ENCODE measurements at regions not wholly inside any gene's neighbourhood (a gene's known extent, or its start where the extent isn't known, plus 50 kb on each side); places are given as distances from the start of the nearest gene placed in this dataset.

GRCh38 chr5:135707302-135707701 is 127.2 kb upstream of the SLC25A48 start:
- Histone ChIP-seq H3K4me3 (no peak overlapping the region), H3K27me3 (no peaks in the 10 kb centered on the region), H3K27ac (no peak overlapping the region), H3K4me1 (peaks cover 3% of the 10 kb centered on the region), H3K9ac (ENCODE audit: low read depth in 2 of 2, low read length in 2 of 2) (no peak overlapping the region), H3K36me3 (no peaks in the 10 kb centered on the region), H3K9me3 (no peaks in the 10 kb centered on the region)
- intact Hi-C loops (cut with DNase I): no loop called here
- TF ChIP-seq CTCF (IDR thresholded peaks at IDR 0.05): no peak
- no peak for DNase-seq

GRCh38 chr5:135706893-135707292 is 127.6 kb upstream of the SLC25A48 start:
- intact Hi-C loops (cut with DNase I): no loop called here
- Histone ChIP-seq H3K27ac (no peak overlapping the region), H3K4me3 (no peak overlapping the region), H3K4me1 (peaks cover 3% of the 10 kb centered on the region), H3K36me3 (no peaks in the 10 kb centered on the region), H3K27me3 (no peaks in the 10 kb centered on the region), H3K9me3 (no peaks in the 10 kb centered on the region), H3K9ac (ENCODE audit: low read depth in 2 of 2, low read length in 2 of 2) (no peak overlapping the region)
- DNase-seq: no peak
- TF ChIP-seq CTCF (IDR thresholded peaks at IDR 0.05): no peak

GRCh38 chr5:135706474-135706873 is 127.7 kb upstream of the CXCL14 start:
- intact Hi-C loops (cut with DNase I): no loop called here
- TF ChIP-seq CTCF (IDR thresholded peaks at IDR 0.05): no peak
- H3K9ac ChIP-seq (ENCODE audit: low read depth in 2 of 2, low read length in 2 of 2): no peak overlapping the region
- H3K4me3 ChIP-seq: no peak overlapping the region
- no peaks in the 10 kb centered on the region for H3K27me3 ChIP-seq
- no peaks in the 10 kb centered on the region for H3K9me3 ChIP-seq
- H3K27ac ChIP-seq: no peak overlapping the region
- DNase-seq: no peak
- H3K4me1 ChIP-seq: peaks cover 3% of the 10 kb centered on the region
- no peaks in the 10 kb centered on the region for H3K36me3 ChIP-seq

GRCh38 chr5:135705941-135706466 is 127.2 kb upstream of the CXCL14 start:
- TF ChIP-seq CTCF (IDR thresholded peaks at IDR 0.05): no peak
- intact Hi-C loops (cut with DNase I): no loop called here
- Histone ChIP-seq H3K36me3 (no peaks in the 10 kb centered on the region), H3K27ac (no peak overlapping the region), H3K27me3 (no peaks in the 10 kb centered on the region), H3K4me3 (no peak overlapping the region), H3K9me3 (no peaks in the 10 kb centered on the region), H3K9ac (ENCODE audit: low read depth in 2 of 2, low read length in 2 of 2) (no peak overlapping the region), H3K4me1 (peaks cover 3% of the 10 kb centered on the region)
- peak; percentile 83 for DNase-seq

GRCh38 chr5:135705141-135705631 is 126.4 kb upstream of the CXCL14 start:
- peaks cover 3% of the 10 kb centered on the region for H3K4me1 ChIP-seq

More at GRCh38 chr5:135705141-135705631, 126.4 kb upstream of the CXCL14 start:
- intact Hi-C loops (cut with DNase I): no loop called here
- H3K4me3 ChIP-seq: no peak overlapping the region
- H3K36me3 ChIP-seq: no peaks in the 10 kb centered on the region
- no peak for TF ChIP-seq CTCF (IDR thresholded peaks at IDR 0.05)
- DNase-seq: no peak
- no peaks in the 10 kb centered on the region for H3K27me3 ChIP-seq
- no peaks in the 10 kb centered on the region for H3K9me3 ChIP-seq
- no peak overlapping the region for H3K9ac ChIP-seq (ENCODE audit: low read depth in 2 of 2, low read length in 2 of 2)
- H3K27ac ChIP-seq: no peak overlapping the region

Measured in colonic mucosa (tissue), 4 donors.